Stimulated activated CD4-positive, alpha-beta T cell treated with anti-CD3 and anti-CD28 coated beads, Interleukin-1b, Interleukin-23, amount 100 ng/mL, for 24 hours (primary cell): ENCODE measurements at regions not wholly inside any gene's neighbourhood (a gene's known extent, or its start where the extent isn't known, plus 50 kb on each side); places are given as distances from the start of the nearest gene placed in this dataset.
"Not testable (repeated sequence)": the region's sequence is repeated elsewhere in the genome, so short reads cannot be mapped to it uniquely, and the experiment has no call there.

Experiments
- DNase-seq, 4 experiments: peaks; one replicate each; pipeline ENCODE4 v3.0.0-alpha.2; 2020; ENCODE audit warnings: low read depth in 4 of 4, low spot score in 1 of 4

- no peak for DNase-seq
Observed at GRCh38 chr20:26134606-26135005, 438.0 kb upstream of the ZNF337 start.

DNA sequence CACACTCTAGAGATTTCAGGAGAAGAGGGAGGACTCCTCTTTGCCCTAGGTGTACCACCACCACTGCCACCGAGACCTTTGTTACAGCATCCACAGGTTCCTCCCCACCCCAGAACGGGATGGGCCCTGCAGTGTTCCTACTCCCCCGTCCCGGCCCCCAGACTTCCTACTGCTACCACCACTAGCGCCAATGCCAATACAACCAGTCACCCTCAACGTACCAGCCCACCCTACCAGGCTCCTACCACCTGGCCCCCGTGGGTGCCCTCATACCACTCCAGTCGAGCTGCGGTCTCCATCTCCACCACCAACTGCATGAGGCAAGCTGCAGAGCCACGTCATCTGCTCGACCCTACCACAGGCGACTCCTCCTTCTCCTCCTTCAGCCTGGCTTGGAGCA lies 437.1 kb upstream of the ZNF337 start:
- DNase-seq = not testable (repeated sequence)

- not testable (repeated sequence) for DNase-seq
Observed at GRCh38 chr20:26120920-26121319, 424.3 kb upstream of the ZNF337 start.

- not testable (repeated sequence) for DNase-seq
Observed at GRCh38 chr20:26094498-26094897, 397.8 kb upstream of the ZNF337 start.

DNA sequence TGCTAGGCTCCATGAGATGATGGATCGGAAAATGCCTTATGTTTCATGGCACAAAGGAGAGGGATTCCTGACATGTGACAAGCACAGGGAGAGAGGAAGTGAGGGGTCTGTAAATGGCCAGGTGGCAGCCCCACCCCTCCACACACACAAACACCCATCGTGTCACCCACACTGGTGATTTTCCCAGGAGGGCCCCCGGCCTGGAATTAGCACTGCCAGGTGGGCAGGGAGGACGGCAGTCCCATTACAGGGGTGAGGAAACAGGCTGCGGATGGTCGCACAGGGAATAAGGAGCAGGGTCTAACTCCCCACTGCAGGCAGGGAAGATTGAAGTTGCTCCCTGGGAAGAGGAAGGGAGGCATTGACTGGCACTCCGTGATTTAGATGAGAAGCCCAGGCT lies 395.3 kb upstream of the ZNF337 start:
- DNase-seq = not testable (repeated sequence)

GRCh38 chr20:26086195-26086594 lies 389.5 kb upstream of the ZNF337 start:
- DNase-seq = not testable (repeated sequence)

GRCh38 chr20:26073972-26074371 lies 377.3 kb upstream of the ZNF337 start:
- not testable (repeated sequence) for DNase-seq

DNA sequence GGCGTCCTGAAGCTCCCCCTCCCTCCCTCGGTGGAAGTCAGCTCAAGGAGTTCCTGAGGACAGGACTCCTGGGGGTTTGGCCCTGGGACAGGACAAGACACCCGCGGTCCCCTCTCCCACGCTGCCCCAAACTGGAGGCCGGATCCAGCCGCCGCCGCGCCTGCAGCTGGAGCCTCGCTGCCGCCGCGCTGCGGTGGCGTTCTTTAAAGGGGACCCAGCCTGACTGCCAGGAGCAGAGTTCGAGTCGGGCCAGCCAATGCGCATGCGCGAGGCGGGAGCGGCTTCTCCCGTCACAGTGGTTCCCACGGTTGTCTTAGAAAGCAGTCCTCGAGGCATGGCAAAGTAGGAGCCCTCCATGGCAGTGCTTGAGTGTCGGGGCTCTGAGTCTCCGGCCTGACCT lies 362.7 kb upstream of the ZNF337 start:
- not testable (repeated sequence) for DNase-seq

DNA sequence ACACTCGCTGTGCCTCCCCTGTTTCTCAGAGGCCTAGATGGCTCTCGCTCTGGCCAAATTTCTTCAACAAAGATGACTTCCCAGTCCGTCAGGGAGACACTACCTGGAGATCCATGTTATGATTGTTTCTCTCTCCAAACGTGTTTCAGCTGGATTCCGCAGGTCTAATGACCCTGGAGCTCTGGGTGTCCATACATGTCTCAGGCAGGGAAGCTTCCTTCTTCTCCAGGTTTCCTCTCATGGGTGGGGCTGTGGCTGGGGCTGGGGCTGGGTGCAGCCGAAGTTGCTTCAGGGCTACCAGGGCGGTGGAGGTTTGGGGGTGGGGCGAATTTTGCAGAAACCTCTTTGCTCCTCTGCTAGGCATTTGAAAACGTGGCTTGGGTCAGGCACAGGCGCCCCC lies 361.8 kb upstream of the ZNF337 start:
- not testable (repeated sequence) for DNase-seq

- DNase-seq = not testable (repeated sequence)
Observed at GRCh38 chr20:26057135-26057752, 360.6 kb upstream of the ZNF337 start.

- not testable (repeated sequence) for DNase-seq
Observed at GRCh38 chr20:26025792-26026191, 329.1 kb upstream of the ZNF337 start.

DNA sequence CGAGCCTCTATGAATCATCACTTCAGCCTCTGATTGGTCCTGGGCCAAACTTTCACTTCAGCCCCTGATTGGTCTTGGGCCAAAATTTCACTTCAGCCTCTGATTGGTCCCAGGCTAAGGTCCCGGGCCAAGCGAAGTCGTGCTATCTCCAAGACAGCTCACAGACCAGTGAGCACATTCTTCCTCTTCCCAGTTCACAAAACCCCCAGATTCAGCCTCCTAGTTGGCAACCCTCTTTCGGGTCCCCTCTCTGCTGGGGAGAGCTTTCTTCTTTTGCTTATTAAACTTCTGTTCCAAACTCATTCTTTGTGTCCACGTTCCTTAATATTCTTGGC lies 314.3 kb upstream of the ZNF337 start:
- not testable (repeated sequence) for DNase-seq

DNA sequence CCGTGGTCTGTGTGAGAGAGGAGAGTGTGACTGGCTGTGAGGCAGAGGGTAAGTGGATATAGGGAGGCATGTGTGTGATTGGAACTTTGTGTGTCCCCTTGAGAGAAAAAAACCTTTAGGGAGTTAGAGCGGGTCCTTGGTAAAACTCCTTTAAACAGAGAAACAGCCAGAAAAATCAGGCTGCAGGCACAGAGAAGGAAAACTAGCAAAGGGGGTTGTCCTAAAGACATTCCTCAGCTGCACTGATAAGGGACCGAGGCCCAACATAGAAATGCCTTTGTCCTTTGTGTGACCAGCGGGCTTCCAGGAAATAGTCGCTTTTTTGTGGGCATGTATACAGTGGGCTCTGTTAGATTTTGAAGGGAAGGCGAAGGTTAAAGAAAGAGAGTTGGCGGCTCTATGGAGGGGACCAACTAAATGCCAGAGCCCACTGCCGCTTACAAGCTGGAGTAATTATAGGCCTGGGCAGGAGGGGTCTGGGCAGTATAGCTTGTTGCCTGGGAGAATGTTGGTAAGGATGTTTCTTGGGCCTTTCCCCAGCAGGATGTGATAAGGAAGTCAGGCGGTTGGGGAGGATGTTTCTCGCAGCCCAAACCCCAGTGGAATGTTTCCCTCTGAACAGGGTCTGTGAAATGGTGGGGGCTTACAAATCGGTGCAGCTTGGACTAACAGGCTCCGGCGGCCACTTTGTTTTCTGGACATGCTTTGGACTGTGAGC lies 313.7 kb upstream of the ZNF337 start:
- DNase-seq = not testable (repeated sequence)

DNA sequence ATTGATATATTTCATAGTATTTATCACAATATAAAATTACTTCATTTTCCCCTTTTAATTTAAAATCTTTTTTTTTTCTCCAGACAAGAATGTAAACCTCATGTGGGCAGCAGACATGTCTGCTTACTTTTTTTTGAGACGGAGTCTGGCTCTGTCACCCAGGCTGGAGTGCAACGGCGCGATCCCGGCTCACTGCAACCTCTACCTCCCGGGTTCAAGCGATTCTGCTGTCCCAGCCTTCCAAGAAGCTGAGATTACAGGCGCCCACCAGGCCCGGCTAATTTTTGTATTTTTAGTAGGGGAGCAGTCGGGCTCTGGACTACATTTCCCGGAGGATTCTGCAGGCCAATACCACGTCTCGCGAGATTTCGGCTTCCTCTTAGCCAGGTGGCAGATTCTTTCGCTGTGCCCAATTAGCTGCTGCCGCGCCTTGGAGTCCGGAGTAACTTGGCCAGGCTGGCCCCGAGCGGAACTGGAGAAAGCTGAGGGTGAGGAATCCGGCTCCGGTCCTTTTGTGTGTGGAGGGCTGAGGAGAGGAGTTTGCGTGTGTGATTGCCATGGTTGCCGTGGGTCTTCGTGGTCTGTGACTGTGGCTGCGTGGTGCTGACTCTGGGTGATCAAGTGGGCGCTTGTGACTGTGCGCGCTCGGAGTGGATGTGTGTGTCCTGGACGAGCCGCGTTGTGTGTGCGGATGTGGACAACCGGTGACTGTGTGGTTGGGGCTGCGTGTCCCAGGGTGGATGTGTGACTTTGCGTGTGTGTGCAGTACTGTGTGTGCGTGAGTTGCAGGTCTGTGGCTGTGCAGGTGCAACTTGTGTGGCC lies 313.0 kb upstream of the ZNF337 start:
- DNase-seq = peak in 3 of 4 experiments; percentile 24 to 59 (median 54)

GRCh38 chr20:26008026-26008425 lies 311.4 kb upstream of the ZNF337 start:
- DNase-seq = not testable (repeated sequence)

DNA sequence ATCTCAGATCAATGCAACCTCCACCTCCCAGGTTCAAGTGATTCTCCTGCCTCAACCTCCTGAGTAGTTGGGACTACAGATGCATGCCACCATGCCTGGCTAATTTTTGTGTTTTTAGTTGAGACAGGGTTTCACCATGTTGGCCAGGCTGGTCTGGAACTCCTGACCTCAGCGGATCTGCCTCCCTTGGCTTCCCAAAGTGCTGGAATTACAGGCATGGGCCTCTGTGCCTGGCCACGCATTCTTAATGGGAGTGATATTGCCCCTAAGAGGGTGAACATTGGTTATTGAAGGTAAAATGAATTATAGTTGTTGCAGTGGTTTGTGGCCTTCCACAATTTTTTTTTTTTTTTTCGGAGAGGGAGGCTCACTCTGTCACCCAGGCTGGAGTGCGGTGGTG lies 309.5 kb upstream of the ZNF337 start:
- DNase-seq = not testable (repeated sequence)

DNA sequence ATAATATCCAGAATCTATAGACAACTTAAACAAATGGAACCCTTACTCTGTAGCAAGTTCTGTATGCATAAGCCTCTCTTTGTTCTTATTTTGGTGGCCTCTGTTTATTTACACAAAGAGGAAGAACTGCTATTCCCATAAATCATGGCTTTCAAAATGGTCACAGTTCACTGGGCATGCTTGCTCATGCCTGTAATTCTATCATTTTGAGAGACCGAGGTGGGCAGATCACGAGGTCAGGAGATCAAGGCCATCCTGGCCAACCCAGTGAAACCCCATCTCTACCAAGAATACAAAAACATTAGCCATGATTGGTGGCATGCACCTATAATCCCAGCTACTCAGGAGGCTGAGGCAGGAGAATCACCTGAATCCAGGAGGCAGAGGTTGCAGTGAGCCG lies 307.3 kb upstream of the ZNF337 start:
- not testable (repeated sequence) for DNase-seq

DNA sequence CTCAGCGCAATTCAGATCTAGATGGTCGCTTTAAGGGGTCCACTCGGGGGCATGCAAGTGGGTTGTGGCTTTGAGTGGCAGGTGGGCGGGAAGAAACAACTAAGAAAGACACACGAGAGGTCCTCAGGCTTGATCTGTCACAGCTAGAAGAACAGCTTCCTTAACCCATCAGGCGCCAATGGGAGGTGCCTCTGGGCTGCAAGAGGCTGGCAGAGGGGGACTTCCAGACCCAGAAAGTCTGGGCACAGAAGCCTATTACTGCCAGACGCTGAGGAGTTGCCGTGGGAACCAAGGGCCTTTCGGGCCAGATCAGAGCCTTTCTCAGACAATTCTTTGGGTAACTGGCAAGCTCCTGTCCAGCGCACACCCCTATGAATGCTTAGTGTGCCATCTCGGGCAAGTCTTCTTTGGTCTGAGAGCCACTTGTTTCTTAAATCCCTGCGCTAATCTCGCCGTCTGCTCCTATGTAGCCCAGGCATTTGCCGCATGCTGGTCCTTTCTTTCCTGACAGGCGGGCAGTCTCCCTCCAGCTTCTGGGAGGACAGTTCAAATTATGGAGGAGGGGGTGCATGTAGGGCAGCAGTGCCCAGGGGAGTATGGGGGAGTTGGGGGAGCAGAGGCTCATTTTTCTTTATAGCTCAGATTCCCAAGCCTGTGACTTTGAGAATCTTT lies 300.9 kb upstream of the ZNF337 start:
- not testable (repeated sequence) for DNase-seq

DNA sequence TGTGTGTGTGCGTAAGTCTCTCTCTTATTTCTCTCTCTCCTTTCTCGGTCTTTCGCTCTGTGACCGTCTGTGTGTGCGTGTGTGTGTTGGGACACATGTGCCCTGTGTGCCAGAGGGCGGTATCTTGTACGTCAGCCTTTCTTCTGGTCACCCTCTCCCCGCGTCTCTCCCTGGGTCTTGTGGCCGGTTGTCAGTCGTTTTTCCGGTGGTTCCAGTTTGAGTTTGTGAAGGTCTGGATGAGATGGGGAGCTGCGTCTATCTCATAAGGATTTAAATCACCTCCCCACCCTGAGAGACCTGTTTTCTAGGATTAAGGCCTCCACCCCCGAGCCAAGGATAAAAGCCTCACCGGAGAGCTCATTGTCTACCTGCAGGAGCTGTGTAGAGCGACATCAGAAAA lies 295.5 kb upstream of the ZNF337 start:
- DNase-seq = no peak

DNA sequence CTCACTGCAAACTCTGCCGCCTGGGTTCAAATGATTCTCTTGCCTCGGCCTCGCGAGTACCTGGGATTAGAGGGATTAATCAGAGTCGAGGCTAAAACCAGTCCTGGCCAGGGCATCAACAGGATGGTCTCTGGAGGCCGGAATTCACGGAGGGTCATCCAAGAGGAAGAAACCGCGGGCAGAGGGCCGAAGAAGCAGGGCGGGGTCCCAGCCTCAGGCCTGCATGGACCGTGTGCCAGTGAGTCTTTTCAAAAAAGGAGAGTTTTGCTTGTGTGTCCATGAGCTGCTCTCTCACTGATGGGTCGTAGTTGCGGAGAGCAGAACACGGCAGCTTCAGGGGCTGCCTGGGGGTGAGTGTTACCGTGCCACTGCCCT lies 295.1 kb upstream of the ZNF337 start:
- DNase-seq = no peak

DNA sequence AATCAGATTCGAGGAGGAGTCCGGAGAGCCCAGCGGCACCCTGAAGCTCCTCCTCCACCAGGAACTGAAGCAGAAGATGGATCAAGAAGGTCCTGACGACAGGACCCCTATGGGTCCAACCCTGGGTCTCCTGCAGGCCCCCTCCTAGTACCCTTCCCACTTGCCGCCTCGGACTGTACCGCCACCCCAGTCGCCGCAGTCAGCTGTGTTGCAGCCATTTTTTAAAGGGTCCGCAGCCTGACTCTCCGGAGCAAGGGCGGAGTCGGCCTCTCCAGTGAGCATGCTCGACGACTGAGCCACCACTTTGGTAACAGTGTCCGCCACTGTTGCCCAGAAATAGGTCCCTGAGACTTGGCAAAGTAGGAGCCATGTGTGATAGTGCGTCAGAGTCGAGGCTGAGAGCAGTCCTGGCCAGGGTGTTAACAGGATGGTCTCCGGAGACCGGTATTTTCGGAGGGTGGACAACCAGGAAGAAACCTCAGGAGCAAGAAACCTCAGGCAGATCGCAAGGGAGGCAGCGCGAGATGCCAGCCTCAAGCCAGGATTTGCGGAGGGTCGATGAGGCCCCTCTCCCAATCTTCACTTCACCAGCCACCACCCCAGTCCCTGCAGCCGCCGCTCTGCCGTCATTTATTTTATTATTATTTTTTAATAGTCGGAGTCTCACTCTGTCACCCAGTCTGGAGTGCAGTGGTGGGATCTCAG lies 294.6 kb upstream of the ZNF337 start:
- no peak for DNase-seq
